ENCODE measurements at regions not wholly inside any gene's neighbourhood (a gene's known extent, or its start where the extent isn't known, plus 50 kb on each side); places are given as distances from the start of the nearest gene placed in this dataset.

- no peak for DNase-seq
These were observed 1361.3 kb downstream of the PCDH9 start for GRCh38 chr13:65868884-65869283.

DNA sequence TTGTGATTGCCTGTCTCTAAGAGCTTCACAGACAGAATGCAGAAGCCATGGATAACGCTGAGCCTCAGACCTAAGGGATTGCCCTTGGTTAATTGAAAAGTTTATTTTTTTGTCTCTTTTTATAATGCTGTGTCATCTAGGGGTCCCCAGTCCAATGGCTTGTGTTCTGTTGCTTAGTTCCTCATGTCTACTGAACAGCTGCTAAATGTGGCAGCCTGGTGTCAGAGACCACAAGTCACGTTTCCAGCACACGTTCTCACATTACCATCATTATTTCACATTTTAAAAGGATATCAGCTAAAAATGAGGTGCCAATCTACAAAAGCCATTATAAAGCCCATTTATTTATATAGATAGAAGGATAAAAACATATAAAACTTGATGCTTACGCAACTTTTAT, 1362.0 kb downstream of the PCDH9 start:
- no peak for DNase-seq

DNA sequence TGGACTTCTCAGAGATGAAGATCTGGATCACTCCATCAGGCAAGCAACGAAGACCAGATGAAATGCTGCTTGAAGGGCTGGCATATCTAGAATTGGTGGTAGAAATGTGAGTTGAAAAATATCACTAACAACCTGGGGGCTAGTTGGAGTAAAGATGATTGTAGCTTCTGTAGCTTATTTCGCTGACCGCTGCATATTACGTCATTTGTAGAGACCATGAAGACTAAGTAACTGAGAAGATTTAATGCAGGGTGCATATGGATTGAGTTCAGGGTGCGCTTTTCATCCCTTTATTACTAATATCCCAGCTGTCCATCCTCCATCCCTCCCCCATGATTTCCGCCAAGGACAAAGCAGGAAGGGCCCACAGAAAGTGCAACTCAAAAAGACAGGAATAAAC, 1364.0 kb downstream of the PCDH9 start:
- DNase-seq: no peak

GRCh38 chr13:65865206-65865605, 1364.9 kb downstream of the PCDH9 start:
- no peak for DNase-seq

- DNase-seq: no peak
These were observed 1366.1 kb downstream of the PCDH9 start for GRCh38 chr13:65864039-65864438.

DNA sequence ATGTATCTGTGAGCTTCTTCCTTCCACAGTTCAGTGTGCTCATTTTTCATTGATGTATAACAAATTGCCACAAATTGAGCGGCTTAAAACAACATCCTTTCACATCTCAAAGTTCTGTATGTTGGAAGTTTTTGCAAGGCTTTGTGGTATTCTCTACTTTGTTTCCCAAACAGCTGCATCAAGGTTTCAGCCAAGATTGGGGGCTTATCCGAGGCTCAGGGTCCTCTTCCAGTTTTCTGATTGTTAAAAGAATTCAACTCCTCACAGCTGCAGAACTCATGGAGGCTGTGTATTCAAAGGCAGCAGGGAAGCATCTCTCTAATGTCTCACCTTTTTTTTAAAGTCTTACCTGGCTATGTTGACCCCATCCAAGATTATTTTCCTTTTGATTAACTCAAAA, 1369.8 kb downstream of the PCDH9 start:
- DNase-seq: no peak

GRCh38 chr13:65857942-65858565, 1372.1 kb downstream of the PCDH9 start:
- no peak for DNase-seq

DNA sequence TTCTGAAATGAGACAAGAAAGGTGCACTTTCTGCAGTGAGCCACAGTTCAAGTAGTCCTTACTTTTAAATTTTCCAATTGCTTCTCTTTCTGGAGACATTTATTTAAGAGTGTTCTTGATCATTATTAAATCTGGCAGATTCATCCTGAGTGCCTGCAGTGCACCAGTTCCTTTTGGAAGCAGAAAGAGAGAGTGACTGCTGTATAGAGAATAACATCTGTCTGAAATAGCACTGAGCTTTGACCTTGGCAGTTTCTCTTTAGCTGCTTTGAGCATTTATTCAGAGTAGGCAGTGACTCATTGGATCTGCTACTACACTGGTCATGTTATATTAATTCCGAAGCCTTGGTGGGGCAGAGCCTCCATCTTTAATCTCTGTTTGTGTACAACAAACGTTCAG, 1373.7 kb downstream of the PCDH9 start:
- no peak for DNase-seq

GRCh38 chr13:65855242-65855805, 1374.8 kb downstream of the PCDH9 start:
- no peak for DNase-seq

GRCh38 chr13:65854431-65854830, 1375.7 kb downstream of the PCDH9 start:
- DNase-seq: no peak

DNA sequence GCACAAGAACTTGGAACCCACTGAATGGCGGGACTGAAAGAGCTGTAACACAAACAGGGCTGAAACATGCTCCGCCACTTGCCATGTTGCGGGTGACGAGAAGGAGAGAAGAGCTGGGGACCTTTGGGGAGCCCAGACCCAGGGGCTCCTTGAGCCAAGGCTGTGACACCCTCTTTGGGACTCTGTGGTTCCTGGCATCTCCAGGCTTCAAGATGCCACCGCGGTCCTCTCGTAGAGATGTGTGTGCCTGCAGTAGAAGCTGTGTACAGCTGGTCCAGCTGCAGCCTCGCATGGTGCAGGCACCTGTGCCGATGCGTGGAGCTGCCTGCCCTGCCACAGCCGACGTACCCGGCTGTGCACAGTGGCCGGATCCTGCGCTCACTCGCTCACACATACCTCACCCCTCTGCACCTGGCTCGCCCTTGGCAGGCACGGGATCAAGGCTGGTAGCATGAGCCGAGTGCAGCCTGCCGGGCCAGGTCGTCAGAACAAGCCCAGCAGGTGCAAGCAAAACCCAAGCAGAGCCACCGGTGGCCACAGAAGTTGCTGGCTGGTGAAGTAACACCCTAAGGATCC, 1385.8 kb downstream of the PCDH9 start:
- DNase-seq: no peak

- DNase-seq: no peak
These were observed 1386.8 kb downstream of the PCDH9 start for GRCh38 chr13:65843314-65843731.

- DNase-seq: no peak
These were observed 1389.0 kb downstream of the PCDH9 start for GRCh38 chr13:65841156-65841555.

DNA sequence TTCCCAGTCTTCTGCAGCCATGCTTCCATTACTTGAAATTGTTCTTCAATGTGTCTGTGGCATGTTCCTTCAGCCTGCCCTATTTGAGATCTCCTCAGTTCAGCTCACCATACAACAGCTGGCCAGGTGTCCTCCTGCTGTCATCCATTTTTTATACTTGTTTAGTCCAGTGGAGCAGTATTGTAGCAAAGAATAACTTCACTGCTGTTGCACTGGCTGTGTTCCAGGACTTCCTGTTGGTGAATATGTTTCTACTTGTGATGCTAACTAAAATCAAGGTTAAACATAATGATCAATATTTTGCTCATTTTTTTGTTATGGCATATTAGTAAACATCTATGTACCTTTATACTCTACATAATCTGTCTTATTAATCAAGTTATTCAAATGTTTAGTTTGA, 1394.1 kb downstream of the PCDH9 start:
- no peak for DNase-seq

DNA sequence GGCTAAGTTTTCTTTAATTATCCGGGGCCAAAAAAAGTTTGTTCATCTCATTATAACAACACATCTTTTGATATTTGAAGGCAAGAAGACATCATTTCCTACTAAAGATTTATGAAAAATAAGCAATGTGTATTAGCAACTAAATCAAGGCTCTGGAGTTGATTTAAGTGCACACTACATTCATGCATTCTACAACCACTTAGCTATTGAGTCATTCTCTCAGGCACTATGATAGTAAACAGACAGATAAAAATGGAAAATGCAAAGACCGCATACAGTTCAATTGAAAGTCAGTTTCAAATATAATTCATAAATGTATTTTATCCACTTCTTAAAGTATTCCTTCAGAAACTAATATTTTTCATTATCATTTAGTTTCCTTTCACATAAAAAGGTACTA, 1395.2 kb downstream of the PCDH9 start:
- no peak for DNase-seq

DNA sequence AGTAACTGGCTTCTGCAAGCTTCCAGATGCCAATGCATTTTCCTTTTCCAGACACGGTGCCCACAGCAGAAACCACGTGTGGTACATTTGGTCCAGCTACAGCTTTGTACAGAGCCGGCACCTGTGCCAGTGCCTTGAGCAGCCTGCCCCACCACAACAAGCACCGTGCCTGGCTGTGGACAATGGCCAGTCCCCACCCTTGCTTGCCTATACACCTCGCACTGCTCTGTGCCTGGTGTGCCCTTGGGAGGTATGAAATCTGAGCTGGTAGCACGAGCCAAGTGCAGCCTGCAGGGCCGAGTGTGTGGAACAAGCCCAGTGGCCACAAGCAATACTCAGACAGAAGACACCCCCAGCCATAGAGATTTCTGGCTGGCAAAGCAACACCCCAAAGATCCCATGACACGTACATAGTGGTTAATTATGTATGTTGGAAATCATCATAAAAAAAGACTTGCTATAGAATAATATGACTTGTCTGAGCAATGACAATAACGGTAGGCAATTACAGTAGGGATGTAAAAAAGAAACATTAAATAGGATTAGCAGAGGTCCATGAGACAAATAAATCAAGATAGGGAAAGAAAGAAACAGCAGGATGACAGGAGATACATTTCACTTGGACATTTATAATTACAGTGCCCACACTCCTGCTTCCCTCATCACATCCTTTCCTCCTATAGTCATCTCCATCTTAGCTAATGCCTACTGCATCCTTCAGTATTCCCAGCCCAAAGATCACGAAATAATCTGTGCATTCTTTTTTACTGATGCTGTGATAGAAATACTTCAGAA, 1399.5 kb downstream of the PCDH9 start:
- no peak for DNase-seq

DNA sequence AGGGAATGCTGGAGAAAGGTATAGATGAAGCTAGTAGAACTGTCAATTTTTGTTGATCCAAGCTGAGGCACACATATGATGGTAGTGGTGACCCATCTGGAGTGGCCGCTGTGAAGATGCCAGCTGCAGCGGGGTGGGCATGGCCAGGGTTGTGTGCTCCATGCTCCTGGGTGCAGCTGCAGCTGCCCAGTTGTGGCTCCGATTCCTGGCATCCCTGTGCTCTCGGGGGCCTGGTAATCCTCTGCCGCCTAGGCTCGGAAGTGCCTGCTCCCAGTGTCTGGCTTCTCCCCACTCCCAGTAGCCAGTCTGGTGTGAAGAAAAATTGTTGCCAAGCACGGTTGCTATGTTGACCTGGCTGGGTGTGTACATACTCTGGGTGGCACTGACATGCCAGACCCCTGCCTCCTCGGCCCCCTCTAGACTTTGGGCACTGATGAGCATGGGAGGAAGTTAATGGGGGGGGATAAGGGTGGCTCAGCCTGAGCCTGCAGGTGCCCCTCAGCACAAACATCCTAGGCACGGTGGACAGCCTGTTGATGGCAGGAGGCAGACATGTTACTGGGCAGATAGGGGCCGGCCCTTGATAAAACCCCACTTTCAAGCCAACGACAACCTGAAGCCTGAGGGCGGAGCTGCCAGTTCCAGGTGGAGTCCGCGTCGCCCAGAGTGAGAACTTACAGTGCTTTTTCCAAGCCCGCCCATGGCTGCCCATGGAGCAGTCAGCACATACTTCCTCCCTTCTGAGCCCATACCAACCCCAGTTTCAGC, 1400.7 kb downstream of the PCDH9 start:
- no peak for DNase-seq

GRCh38 chr13:65826657-65827056, 1403.5 kb downstream of the PCDH9 start:
- no peak for DNase-seq

GRCh38 chr13:65825039-65825438, 1405.1 kb downstream of the PCDH9 start:
- DNase-seq: no peak

DNA sequence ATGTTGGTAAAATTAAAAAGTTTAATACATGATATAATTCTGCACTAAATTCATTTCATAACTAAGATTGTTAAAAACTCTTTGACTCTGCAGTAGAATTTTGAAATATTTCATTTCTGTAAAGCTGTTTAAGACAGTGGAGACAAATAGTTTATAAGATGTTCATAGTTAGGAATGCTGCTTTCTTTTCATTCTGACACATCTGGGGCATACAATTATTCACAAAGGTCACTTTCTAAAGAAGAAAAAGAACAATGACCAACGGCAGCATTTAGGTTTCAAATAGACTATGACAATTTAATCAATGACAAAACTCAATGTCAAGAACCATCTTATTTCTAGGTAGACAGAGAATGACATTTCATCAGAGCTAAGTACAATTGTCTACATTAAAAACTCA, 1422.1 kb downstream of the PCDH9 start:
- no peak for DNase-seq

GRCh38 chr13:65803530-65804392, 1426.4 kb downstream of the PCDH9 start:
- DNase-seq: no peak

- no peak for DNase-seq
These were observed 1440.3 kb downstream of the PCDH9 start for GRCh38 chr13:65789815-65790214.
